Neural crest cell (in vitro differentiated cells): ENCODE measurements at regions not wholly inside any gene's neighbourhood (a gene's known extent, or its start where the extent isn't known, plus 50 kb on each side); places are given as distances from the start of the nearest gene placed in this dataset.

Experiments
- DNase-seq: peaks from one replicate; pipeline ENCODE4 v3.0.0; 2021; ENCODE audit warnings: low read depth, mixed read lengths, low spot score
- H3K27ac Mint-ChIP-seq: one replicate; pipeline ENCODE4 v1.8.0; 2021; ENCODE audit warnings: mild to moderate bottlenecking, mixed read lengths; ENCODE audit not compliant: unreplicated experiment
- H3K27me3 Mint-ChIP-seq: 2 replicates; pipeline ENCODE4 v1.8.0; 2021; ENCODE audit warnings: low read depth, mild to moderate bottlenecking, mixed read lengths
- H3K36me3 Mint-ChIP-seq: 2 replicates; pipeline ENCODE4 v1.8.0; 2021; ENCODE audit warnings: low read depth, mild to moderate bottlenecking, mixed read lengths
- H3K4me1 Mint-ChIP-seq: 2 replicates; pipeline ENCODE4 v1.8.0; 2021; ENCODE audit warnings: mixed read lengths
- H3K4me3 Mint-ChIP-seq: one replicate; pipeline ENCODE4 v1.8.0; 2021; ENCODE audit warnings: mild to moderate bottlenecking, mixed read lengths
- H3K9me3 Mint-ChIP-seq: 2 replicates; pipeline ENCODE4 v1.8.0; 2021; ENCODE audit warnings: mixed read lengths
- TF ChIP-seq, protein P1 (sequence below): fragments of 200-600 bp; sonication (generic); conservative IDR thresholded peaks from 2 replicates; pipeline ENCODE4 v1.5.0; 2021; ENCODE audit warnings: antibody characterized with exemption, mild to moderate bottlenecking

DNA sequence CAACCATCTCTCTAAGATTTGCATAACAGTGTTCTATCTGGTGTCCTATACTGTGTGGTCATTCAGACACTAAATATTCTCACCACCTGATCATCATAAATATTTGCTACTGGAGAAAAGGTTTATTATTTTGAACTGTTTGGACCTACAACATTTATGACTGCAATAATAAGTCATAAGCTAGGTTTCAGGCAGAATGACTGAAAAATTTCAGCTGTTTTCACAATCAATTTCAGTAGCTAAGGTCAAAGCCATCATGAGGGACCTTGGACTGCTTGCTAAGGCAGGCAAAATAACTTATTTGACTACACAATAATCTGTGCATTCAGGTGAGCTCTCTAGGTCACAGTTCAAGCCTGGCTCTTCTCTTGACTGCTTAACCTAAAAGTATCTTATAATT is 425.5 kb upstream of the CDH2 start:
- H3K9me3 Mint-ChIP-seq: peaks cover 16% of the 10 kb centered on the region
- peaks cover 10% of the 10 kb centered on the region for H3K36me3 Mint-ChIP-seq
- DNase-seq: no peak
- H3K27me3 Mint-ChIP-seq: no peaks in the 10 kb centered on the region
- no peaks in the 10 kb centered on the region for H3K4me1 Mint-ChIP-seq
- H3K4me3 Mint-ChIP-seq: no peak overlapping the region
- no peak overlapping the region for H3K27ac Mint-ChIP-seq
- TF ChIP-seq, protein P1, sequence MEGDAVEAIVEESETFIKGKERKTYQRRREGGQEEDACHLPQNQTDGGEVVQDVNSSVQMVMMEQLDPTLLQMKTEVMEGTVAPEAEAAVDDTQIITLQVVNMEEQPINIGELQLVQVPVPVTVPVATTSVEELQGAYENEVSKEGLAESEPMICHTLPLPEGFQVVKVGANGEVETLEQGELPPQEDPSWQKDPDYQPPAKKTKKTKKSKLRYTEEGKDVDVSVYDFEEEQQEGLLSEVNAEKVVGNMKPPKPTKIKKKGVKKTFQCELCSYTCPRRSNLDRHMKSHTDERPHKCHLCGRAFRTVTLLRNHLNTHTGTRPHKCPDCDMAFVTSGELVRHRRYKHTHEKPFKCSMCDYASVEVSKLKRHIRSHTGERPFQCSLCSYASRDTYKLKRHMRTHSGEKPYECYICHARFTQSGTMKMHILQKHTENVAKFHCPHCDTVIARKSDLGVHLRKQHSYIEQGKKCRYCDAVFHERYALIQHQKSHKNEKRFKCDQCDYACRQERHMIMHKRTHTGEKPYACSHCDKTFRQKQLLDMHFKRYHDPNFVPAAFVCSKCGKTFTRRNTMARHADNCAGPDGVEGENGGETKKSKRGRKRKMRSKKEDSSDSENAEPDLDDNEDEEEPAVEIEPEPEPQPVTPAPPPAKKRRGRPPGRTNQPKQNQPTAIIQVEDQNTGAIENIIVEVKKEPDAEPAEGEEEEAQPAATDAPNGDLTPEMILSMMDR: no peak

DNA sequence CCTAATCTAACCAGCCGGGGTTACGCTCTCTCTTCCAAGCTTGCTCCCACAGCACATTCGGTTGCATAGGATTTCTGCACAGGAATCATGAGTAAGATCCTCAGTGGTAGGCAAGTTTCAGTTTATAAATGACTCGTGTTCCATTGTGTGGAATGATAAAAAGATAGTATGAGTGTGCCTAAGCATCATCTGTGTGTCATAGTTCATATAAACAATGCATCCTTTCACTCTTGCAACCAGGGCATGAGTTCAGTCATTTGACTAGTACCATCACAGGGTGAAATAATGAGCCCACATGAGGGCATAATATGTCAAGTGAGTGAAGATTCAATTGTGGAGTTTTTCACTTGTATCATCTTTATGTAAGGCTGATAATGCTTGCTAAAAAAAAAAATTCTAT is 417.1 kb upstream of the CDH2 start:
- Mint-ChIP-seq H3K36me3 (no peaks in the 10 kb centered on the region), H3K27me3 (no peaks in the 10 kb centered on the region), H3K4me3 (no peak overlapping the region), H3K9me3 (peaks cover 3% of the 10 kb centered on the region), H3K4me1 (no peaks in the 10 kb centered on the region), H3K27ac (no peak overlapping the region)
- TF ChIP-seq, protein P1: no peak
- no peak for DNase-seq

DNA sequence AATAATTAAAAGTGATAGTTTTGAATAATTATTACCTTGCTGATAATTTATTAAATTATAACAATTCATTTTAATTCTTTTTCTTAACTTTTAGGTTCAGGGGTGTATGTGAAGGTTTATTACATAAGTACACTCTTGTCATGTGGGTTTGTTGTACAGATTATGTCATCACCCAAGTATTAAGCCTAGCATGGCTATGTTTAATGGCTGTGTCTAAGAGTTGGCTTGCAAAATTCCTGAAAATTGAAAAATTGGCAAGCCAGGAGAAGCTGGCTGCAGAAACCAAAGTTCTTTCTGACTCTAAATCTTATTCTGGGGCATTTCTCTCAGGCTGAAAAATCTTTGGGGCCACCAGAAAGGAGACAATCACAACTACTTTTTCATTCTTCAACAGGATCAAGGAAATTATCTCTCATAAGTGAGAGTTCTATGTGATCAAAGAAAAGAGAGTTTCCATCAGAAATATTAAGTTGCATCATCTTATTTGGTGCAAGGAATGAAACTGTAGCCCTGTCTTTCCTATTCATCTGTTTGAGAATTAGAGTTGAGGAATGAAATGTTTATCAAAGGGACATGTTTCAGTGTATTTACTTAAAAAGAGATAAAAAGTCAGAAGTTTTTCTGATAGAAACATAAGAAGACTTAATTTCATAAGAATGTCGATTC is 412.1 kb upstream of the CDH2 start:
- Mint-ChIP-seq H3K9me3 (no peaks in the 10 kb centered on the region), H3K27ac (no peak overlapping the region), H3K36me3 (no peaks in the 10 kb centered on the region), H3K27me3 (no peaks in the 10 kb centered on the region), H3K4me3 (no peak overlapping the region), H3K4me1 (no peaks in the 10 kb centered on the region)
- TF ChIP-seq, protein P1: no peak
- no peak for DNase-seq

DNA sequence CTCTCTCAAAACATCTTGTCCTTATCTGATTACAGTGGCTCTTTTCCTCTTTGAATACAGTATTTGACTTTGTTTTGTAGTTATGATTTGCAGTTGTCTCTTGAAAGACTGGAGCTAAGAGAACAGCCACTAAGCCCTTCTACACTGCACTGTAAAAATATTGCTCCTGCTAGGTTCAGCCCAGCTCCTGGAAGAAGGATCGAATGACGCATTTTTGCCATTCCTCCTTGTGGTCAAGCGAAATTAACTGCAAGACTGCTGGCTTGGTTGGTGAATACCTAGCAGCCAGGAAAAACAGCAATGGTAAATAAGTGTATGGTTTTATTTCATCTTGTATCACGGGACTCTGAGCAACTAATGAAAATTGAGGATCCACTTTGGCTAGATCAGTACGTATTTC is 407.8 kb upstream of the CDH2 start:
- Mint-ChIP-seq H3K4me1 (peaks cover 12% of the 10 kb centered on the region), H3K27me3 (no peaks in the 10 kb centered on the region), H3K27ac (no peak overlapping the region), H3K9me3 (no peaks in the 10 kb centered on the region), H3K36me3 (no peaks in the 10 kb centered on the region), H3K4me3 (no peak overlapping the region)
- TF ChIP-seq, protein P1: no peak
- DNase-seq: no peak

DNA sequence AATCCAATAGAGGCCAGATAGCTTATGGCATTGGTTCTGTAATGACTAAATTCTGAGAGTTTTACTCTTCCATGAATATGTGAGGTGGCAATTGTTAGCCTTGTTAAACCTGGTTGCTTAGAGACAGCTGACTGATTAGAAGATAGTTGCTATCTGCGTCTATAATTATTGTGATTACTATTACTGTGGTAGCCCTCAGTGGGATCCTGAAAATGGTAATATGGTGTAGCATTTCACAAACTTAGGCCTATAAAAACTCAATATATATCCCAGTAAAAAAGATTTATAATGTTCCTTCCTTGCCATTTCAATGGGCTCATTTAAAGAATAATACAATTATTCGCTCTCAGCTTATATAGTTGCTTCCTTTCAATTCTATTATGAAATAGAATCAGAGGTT is 405.8 kb upstream of the CDH2 start:
- Mint-ChIP-seq H3K27me3 (no peaks in the 10 kb centered on the region), H3K27ac (no peak overlapping the region), H3K4me3 (no peak overlapping the region), H3K9me3 (no peaks in the 10 kb centered on the region), H3K36me3 (no peaks in the 10 kb centered on the region), H3K4me1 (peaks cover 12% of the 10 kb centered on the region)
- DNase-seq: no peak
- TF ChIP-seq, protein P1: no peak
